Lung microvascular endothelial cell (primary cell): ENCODE measurements at regions not wholly inside any gene's neighbourhood (a gene's known extent, or its start where the extent isn't known, plus 50 kb on each side); places are given as distances from the start of the nearest gene placed in this dataset.

Experiments used
- DNase-seq, 2 donors: peaks; one replicate each; pipeline versions ENCODE4 v3.0.0 to v3.0.0-alpha.2; 2010; ENCODE audit warnings: low read depth in 2 of 2

GRCh38 chr21:23292292-23292691 lies 2294.1 kb downstream of the NCAM2 start:
- no peak for DNase-seq

GRCh38 chr21:23281917-23282316 lies 2283.7 kb downstream of the NCAM2 start:
- no peak for DNase-seq

- no peak for DNase-seq
These were observed 2251.6 kb downstream of the NCAM2 start for GRCh38 chr21:23249760-23250159.

GRCh38 chr21:23247334-23247733 lies 2249.1 kb downstream of the NCAM2 start:
- DNase-seq, result no peak

DNA sequence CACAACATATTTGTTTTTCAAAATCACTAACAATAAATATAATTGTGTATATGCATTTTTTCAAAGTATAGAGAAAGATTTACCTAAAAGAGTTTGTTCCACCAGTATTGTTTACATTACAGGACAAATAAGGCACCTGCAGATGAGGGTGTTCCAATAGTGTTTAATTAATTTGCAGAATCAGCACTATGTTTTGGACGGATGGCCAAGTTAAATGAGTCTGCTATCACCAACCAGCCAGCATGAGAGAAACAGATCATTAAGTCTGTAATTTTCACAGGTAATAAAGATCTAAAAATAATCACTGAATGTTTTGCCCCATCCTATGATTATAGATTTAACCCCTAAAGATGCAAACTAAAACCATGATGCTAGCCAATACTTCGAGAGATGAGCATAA lies 2247.0 kb downstream of the NCAM2 start:
- DNase-seq, result no peak

DNA sequence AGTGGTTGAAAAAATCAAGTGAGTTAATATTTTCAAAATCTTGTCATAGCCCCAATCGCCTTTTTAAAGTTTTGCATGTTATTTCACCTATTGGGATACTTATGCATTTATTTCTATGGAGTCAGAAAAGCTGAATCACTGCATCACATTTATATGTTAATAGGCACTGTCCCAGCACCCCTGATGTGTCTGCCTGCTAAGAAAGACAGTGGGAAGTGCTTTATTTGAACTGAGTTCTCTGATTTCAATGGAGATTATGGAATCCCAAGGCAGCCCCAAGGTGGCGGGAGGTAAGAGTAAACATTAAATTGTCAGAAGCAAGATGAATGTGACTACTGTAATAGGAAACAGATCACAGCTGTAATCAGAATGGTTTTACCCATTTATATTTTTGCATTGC lies 2225.7 kb downstream of the NCAM2 start:
- DNase-seq, result no peak

- no peak for DNase-seq
These were observed 2220.5 kb downstream of the NCAM2 start for GRCh38 chr21:23218667-23219066.

GRCh38 chr21:23217597-23217996 lies 2219.4 kb downstream of the NCAM2 start:
- no peak for DNase-seq

DNA sequence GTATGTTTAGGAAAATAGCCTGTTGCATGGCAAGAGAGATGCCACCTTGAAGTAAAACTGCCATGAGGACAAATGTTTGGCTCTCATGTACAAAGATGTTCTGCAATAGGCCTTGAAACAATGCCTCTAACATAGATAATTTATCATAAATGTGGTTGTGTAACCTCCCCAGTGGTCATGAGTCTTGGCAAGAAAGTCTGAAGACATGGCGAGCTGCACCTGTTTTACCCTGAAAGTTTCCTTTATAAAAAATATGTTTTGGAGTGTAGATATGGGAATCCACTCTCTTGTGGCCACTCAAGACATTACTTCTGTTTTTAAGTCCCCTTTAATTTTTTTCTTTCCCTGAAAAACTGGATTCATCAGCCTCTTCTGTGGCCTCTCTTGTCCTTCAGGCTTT lies 2217.1 kb downstream of the NCAM2 start:
- DNase-seq, result no peak
